Fibroblast of skin of left biceps (primary cell): ENCODE measurements at regions not wholly inside any gene's neighbourhood (a gene's known extent, or its start where the extent isn't known, plus 50 kb on each side); places are given as distances from the start of the nearest gene placed in this dataset.
A peak's percentile ranks its signal among the peaks of the same experiment; 100 is the strongest.
"Not testable (repeated sequence)": the region's sequence is repeated elsewhere in the genome, so short reads cannot be mapped to it uniquely, and the experiment has no call there.

Experiments used
- DNase-seq, 2 experiments: peaks; one replicate each; pipeline ENCODE4 v3.0.0-alpha.2; 2013; ENCODE audit warnings: low read depth in 2 of 2

DNA sequence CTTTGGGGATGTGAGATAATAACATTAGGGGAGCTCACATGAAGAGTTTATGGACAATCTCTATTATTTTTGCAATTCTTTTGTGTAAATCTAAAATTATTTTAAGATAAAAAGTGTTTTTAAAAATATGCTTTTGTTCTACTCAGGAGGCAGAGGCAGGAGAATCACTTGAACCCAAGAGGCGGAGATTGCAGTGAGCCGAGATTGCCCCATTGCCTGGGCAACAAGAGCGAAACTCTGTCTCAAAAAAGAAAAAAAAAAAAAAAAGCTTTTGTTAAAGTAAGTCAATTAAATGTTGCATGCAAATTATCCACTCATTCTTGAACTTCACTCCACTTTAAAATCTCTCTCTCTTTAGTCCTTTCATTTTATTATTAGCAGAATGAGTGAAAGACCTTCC, 193.3 kb upstream of the IRS2 start:
- DNase-seq = not testable (repeated sequence)

DNA sequence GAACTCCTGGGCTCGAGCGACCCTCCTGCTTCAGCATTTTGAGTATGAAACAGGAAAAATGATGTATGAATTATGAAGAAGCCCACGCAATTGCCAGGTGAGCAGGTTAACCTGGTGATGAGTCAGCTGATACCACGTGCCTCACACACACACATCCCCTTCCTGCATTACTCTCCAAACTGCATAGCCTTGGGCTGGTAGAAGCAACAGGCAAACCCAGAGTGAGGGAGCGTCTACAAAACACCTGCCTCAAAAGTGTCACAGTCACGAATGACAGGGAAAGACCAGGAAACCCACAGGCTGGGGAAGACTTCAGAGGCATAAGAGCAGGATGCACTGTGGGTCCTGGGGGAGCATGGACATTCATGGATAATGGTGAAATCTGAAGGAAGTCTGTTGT, 192.8 kb upstream of the IRS2 start:
- DNase-seq = no peak

DNA sequence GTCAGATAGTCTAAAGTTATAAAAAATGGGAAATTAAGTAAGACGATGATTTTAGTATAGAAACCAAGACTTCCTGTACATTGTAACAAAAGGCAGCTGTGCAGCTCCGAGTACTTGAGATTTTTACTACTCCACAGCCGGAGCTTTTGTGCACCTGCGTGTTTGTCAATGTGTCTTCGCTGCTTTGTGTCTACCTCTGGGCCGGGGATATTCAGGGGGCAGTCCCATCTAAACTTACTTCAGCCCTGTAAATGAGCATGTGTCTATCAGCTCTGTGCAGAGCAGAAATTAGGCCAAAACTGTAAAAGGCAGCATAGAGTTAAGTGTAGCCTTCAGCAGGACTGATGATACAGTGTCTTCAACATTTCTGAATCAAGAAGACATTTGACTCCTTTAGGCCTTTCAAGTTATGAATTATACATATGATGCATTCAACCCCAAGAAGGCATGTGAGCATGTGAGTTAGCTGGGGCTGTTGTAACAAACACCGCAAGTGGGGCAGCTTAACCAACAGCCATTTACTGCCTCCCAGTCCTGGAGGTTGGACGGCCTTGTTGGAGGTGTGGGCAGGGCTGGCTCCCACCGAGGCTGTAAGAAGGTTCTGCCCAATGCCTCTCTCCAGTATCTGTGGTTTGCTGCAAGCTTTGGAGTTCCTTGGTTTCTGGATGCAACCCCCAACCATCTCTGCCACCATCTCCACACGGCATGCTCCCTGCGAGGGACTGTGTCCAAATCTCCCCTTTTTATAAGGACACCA, 191.0 kb upstream of the IRS2 start:
- DNase-seq = no peak

DNA sequence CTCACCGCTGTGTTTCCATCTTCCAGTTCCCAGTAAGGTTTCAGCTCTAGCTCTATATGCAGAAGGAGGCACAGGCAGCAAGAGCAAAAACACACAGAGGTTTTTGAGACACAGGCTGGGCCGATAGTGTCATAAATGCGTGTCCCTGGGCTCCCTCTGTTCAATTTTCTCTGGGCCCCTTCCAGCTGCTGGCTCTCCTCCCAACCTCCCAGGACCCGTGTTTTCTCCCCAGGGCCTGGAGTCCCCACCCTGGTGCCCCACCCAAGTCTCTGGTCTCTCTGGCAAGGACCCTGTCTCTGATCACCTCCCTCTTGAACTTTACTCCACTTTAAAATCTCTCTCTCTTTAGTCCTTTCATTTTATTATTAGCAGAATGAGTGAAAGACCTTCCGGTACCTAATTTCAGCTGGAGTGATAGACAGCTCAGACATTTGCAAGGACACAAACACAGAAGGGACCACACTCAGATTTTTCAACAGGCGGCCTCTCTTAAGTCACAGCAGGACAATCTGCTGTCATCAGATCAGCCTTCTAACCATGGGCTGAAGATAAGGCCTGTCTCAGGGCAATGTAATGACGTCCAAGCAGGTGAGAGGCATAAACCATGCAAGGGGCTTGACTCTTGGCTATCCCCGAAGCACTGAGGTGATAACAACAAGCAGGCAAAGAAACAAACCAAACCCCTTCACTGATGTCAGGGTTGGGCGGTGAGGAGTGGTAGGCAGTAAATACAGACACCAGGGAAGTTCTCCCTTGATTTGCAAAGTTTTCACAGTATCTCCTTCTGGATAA, 190.0 kb upstream of the IRS2 start:
- DNase-seq = no peak

DNA sequence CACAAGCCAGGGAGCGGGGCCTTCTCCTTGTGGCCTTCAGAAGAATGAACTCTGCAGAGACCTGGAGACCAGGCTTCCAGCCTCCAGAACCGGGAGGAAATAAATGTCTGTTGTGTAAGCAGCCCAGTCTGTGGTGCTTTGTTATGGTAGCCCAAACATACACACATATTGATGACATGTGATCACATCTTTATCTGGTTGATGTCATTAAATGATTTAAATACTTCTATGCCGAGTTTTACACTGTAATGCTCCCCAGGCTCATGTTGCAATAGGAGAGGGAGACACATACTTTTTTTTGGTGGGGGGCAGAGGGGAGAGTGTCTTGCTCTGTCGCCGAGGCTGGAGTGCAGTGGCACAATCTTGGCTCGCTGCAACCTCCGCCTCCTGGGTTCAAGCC, 188.0 kb upstream of the IRS2 start:
- no peak for DNase-seq

DNA sequence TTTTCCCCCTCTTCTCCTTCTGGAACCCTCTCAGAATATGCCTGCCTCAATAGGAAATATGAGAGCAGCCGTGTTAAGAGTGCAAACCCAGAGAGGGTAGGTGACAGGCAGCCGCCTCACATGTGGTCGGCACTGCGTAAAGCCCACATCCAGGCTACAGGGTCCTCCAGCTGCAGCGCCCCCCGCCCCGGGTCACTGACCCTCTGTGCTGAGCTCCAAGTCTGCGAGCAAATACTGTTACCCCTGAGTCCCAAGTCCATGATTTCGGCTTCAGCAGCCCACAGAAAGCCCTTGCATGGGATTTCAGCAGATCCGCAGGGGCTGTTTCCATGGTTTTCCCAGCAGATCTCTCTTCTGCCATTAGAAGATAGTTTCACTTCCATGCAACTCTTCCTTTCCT, 186.9 kb upstream of the IRS2 start:
- no peak for DNase-seq

DNA sequence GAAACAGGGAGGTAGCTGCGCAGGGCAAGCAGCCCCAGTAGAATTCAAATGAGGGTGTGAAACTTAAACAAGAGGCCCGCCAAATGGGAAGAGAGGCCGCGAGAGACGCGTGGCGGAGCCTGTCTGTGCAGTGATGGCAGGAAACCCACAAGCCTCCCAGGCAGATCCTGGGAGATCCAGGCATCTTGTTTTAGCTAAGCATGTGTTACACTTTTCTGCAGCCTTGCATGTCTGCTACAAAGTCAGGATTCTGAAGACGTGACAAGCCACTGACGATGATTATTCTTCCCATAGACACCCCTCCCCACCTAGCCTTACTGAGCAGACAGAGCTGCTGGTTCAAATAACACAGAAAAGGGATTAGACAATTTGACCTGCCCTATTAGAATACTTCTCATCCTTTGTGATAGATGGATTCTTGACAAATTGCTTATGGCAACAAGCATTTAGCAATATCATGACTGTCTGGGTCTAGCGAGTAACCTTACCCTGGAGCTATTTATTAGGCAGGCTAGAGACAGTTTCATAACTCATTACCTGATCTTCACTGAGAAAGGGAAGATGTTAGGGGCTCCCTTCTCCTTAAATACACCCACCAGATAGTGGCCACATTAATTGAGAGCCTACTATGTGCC, 185.2 kb upstream of the IRS2 start:
- peak; percentile 42 to 55 for DNase-seq

DNA sequence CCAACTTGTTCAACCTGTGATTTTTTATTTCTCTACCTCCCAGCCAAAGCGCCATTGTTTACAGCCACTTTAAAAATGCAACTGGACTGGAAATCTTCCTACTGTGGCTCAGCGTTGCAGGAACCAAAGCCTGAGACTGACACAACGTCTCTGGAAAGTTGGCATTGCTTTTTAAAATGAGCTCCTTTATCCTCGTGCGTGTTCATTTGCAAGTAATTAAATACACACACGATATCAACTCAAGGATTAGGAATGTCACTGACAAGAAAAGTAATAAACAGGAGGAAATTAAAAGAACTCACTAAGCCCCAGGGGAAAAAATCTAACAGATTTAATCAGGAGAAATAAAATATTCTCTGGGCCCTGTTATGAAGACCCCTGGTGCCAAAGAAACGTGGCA, 184.6 kb upstream of the IRS2 start:
- DNase-seq = peak in 1 of 2 experiments; percentile 24

DNA sequence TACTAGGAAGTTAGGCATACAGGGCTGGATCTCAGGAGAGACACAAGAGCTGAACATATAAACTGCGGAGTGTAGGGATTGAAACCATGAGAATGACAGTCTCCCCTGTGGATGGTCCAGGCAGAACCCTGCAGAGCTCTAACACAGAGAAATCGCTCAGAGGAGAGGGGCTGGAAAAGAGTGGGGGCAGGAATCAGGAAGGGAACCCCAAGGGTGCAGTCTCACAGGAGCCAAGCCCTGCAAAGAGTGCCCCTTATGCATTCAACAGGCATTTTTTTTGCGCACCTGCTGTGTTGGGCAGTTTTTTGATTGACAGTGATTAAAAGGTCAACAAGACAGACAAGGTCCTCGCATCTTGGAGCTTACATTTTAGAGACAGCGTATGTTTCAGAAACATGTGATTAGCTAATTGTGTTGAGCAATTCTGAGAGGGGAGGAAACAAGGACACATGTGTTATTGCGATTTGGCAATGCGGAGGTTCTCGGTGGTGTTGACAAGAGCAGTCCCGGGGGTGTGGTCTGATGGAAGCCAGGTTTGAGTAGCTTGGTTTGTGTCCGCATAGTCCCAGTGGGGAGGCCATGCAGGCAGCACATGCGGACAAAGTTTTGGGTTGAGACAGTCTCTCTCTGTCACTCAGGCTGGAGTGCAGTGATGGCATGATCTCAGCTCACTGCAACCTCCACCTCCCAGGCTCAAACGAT, 182.6 kb upstream of the IRS2 start:
- peak in 1 of 2 experiments; percentile 38 for DNase-seq

DNA sequence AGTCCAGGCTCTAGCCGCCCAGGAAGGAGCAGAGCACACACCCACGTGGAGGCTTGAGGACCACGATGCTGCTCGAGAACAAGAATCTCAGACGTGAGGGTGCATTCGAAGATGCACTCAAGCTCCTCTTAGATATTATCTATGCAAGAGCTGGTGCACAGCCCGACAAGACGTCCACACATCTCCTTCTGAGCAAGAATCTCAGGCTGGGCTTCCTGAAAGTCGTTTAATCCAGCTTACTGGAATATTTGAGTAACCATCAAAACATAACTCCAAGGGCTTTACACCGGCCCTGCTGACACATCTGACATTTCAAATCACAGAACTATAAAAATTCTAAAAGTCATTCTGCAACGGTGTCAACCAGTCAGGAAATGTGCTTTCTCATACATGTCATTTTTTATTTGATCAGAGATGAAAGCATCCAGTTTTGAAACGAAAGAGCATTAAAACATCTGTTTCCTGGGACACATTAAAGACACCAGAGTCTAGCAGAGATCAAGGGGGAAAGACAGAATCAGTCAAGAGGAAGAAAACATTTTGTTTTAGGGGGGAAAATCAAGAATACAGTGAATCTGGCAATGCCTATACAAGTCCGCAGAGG, 177.7 kb upstream of the IRS2 start:
- no peak for DNase-seq

DNA sequence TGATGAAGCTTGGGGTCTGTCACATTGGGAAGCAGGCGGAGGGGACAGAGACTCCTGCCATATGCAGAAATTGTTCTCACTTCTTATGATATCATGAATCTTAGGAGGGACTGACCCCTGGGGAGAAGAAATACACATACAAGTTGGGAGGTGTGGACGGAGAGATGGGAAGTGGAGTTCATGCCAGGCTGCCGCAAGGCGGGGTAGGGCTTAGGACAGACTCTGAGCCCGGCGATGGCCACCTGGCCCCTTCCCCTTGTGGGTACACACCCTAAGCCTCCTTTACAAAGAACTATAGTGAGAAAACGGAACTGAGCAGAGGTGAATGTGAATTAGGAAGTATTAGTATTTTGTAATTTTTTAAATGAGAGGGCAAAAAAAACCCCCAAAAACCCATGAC, 177.0 kb upstream of the IRS2 start:
- DNase-seq = no peak

DNA sequence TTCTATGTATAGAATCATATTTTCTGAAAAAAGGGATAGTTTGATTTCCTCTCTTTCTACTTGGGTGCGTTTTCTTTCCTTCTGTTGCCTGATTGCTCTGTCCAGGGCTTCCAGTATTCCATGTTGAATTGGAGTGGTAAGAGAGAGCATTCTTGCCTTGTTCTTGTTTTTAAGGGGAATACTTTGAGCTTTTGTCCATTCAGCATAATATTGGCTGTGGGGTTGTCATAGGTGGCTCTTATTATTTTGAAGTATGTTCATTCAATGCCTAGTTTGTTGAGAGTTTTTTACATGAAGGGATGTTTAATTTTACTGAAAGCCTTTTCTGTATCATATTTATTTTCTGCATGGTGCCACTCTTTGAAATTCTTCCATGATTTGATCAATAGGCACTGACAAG, 173.5 kb upstream of the IRS2 start:
- DNase-seq = no peak

DNA sequence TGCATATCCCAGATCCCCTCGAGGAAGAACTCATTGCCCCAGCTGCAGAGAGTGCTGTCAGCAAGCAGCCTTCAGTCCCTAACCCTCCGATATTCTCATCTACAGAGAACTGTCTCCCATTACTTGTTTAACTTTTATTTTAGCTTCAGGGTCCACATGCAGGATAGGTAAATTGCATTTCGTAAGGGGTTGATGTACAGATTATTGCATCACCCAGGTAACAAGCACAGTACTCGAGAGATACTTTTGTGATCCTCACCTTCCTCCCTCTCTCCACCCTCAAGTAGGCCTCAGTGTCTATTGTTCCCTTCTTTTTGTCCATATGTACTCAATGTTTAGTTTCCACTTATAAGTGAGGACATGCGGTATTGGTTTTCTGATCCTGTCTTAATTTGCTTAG, 171.5 kb upstream of the IRS2 start:
- DNase-seq = no peak

DNA sequence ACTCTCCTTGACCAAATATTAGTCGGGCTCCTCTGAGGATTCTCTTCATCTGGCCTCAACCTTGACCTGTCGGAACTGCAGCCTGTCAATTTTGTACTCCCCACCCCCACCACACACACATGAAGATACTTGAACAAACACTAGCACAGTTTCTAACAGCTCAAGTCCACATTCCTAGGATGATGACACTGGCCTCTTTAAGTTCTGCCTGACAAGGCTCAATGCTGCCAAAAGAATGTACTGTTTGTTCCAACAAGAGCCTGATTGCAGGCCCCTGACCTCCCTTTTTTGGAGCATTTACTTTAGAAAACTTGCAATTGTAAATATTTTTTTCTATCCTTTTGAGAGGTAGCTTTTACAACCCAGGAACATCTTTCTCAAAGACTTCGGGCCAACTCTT, 169.2 kb upstream of the IRS2 start:
- DNase-seq = no peak

DNA sequence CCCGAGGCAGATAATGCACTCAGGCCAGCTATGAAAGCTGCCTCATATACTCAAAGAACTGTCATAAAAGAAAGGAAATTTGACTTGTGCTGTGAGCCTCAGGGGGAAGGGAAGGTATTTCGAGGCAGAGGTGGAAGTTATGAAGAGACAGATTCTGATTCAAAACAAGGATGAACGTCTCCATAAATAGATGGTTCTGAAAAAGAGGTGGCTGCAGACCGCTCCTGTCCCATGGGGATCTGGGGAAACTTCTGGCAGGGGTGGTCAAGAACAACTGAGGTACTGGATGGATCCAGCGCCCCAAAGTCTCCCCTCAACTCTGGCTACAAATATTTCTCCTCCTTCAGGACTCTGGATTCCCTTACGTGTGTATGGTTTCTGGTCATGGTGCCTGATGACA, 168.1 kb upstream of the IRS2 start:
- DNase-seq = no peak

DNA sequence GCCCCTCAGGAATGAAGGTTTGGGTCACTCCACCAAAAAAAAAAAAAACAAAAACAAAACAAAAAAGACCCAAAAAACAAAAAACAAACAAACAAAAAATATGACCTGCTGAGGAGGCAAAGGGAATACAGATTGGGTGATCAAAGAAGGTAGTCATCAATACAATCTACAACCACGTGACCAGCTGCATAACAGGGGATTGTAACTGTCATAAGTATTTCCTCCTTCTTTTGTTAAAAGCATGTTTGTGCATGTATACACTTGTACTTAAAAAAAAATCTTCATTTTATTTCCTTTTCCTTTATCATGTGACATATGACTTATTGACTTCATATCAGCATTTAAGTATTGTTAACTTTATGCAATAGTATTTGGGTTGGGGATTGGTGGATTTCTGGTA, 165.1 kb upstream of the IRS2 start:
- no peak for DNase-seq

DNA sequence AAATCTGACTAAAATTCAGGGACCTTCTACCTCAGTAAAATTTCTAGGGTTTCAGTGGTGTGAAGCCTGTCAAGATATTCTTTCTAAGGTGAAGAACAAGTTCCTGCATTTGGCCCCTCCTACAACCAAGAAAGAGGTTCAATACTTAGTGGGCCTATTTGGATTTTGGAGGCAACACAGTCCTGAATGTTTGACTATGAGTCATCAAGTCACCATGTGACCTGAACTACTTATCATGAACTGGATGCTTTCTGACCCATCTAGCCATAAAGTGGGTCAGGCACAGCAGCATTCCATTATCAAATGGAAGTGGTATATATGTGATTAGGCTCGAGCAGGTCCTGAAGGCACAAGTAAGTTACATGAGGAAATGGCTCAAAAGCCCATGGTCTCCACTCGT, 163.0 kb upstream of the IRS2 start:
- DNase-seq = no peak

DNA sequence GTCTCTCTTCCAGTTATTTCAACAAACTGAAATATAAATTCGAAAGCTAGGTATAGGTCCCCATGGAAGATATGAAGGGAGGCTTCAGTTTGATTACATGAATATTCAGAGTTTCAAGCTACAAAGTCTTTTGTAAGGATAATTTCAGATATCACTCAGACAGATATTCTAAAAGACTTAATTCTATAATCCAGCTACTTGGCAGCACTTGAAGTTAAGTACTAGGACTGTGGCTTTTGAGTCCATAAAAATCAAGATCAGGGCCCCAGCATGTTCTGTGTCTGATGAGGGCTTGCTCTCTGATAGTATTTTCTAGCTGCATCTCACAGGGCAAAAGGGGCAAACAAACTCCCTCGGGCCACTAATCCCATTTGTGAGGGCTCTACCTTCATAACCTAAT, 160.6 kb upstream of the IRS2 start:
- DNase-seq = no peak

DNA sequence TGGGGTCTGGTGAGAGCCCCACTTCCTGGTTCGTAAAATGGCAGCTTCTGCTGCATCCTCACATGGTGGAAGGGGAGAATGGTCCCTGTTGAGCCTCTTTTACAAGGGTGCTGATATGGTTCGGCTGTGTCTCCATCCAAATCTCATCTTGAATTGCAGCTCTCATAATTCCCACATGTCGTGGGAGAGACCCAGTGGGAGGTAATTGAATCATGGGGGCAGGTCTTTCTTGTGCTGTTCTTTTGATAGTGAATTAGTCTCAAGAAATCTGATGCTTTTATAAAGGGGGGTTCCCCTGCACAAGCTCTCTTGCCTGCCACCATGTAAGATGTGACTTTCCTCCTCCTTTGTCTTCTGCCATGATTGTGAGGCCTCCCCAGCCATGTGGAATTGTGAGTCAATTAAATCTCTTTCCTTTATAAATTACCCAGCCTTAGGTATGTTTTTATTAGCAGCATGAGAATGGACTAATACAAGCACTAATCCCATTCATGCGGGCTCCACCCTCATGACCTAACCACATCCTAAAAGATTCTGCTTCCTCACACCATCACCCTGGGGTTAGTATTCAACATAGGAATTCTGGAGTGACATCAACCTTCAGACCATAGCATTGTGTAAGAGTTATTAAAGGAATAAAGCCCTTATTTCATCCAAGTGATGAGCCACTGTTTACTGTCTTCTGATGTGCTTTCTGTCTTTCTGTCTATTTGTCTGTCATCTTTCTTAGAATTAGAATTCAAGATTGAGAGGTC, 159.0 kb upstream of the IRS2 start:
- peak; percentile 45 to 49 for DNase-seq

DNA sequence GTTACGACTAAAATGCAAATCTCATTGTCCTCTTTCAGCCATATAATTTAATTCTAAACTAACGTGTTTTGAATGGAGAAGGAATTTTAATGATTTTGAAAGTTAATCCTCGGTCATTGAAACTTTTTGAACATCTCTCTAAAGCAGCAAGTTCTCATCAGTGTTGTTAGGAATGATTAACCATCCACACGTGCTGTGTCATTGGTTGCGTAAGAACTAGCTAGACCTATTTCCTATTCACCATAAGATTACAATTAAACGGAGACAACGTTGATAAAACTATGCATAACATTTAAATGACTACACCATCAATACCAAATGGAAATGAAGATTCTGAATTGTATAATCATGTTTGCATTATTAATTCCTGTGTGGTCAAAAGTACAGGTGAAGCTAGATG, 155.6 kb upstream of the IRS2 start:
- peak; percentile 78 to 80 for DNase-seq

DNA sequence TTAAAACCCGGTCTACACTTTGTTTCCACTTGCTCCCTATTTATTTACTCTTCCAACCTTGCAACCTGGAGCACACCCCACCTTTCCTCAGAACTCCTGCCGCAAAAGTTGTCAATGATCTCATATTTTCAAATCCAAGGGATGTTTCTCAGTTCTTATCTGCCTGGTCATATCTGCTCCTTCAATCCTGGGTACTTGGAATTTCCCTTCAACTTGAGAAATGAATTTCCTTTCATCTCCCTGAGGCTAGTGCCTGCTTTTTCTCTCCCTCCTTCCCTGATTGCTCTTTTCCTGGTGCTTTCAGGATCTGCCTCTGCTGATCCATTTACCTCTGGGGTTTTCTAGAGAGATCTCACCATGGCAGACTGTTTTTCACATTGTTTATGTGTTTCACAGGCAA, 154.8 kb upstream of the IRS2 start:
- DNase-seq = no peak
